CD14-positive monocyte (primary cell): ENCODE measurements at regions not wholly inside any gene's neighbourhood (a gene's known extent, or its start where the extent isn't known, plus 50 kb on each side); places are given as distances from the start of the nearest gene placed in this dataset.

Experiments used
- DNase-seq, 3 donors: peaks; one replicate each; pipeline ENCODE4 v3.0.0-alpha.2; 2011 to 2022
- H2AFZ ChIP-seq: 2 replicates; pipeline ENCODE4 v1.6.0; 2012; ENCODE audit warnings: mild to moderate bottlenecking, low read depth, low read length, inconsistent platforms; ENCODE audit not compliant: insufficient read depth, poor library complexity, severe bottlenecking
- H3K27ac ChIP-seq, 2 donors: 1 replicate in 1 of 2; 2 replicates in 1 of 2; pipeline ENCODE4 v1.5.1; 2012 to 2013; ENCODE audit warnings: low read length in 2 of 2, control low read depth in 1 of 2, inconsistent platforms in 1 of 2, low read depth in 1 of 2, mild to moderate bottlenecking in 1 of 2
- H3K27me3 ChIP-seq, 2 donors: one replicate each; pipeline versions ENCODE4 v1.6.0 to v1.6.1; 2011 to 2013; ENCODE audit warnings: low read length in 2 of 2; ENCODE audit not compliant: control insufficient read depth in 2 of 2, insufficient read depth in 2 of 2
- H3K36me3 ChIP-seq, 2 donors: replicated peaks in 1 of 2; 1 replicate in 1 of 2; 2 replicates in 1 of 2; pipeline versions ENCODE4 v1.5.1 to v1.6.1; 2012 to 2013; ENCODE audit warnings: low read length in 2 of 2, control low read depth in 1 of 2, inconsistent platforms in 1 of 2, mild to moderate bottlenecking in 1 of 2; ENCODE audit not compliant: insufficient read depth in 2 of 2, control insufficient read depth in 1 of 2
- H3K4me1 ChIP-seq, 2 donors: 1 replicate in 1 of 2; 2 replicates in 1 of 2; pipeline versions ENCODE4 v1.5.1 to v1.6.1; 2012 to 2013; ENCODE audit warnings: low read length in 2 of 2, control low read depth in 1 of 2, inconsistent platforms in 1 of 2, mild to moderate bottlenecking in 1 of 2, moderate library complexity in 1 of 2; ENCODE audit not compliant: insufficient read depth in 2 of 2, control insufficient read depth in 1 of 2
- H3K4me2 ChIP-seq: replicated peaks from 2 replicates; pipeline ENCODE3; 2012; ENCODE audit warnings: low read length, moderate library complexity, mild to moderate bottlenecking; ENCODE audit not compliant: poor library complexity, severe bottlenecking; ENCODE audit errors: extremely low read depth
- H3K4me3 ChIP-seq, 3 experiments: fragments of 200-600 bp in 1 of 3; sonication (generic) in 1 of 3; replicated peaks in 1 of 3; 1 replicate in 2 of 3; 2 replicates in 1 of 3; pipeline ENCODE4 v1.5.1; 2011 to 2013; ENCODE audit warnings: low read length in 3 of 3, mild to moderate bottlenecking in 3 of 3, control low read depth in 2 of 3, low read depth in 2 of 3, inconsistent platforms in 1 of 3, moderate library complexity in 1 of 3
- H3K79me2 ChIP-seq: 2 replicates; pipeline ENCODE4 v1.6.0; 2012; ENCODE audit warnings: mild to moderate bottlenecking, control low read depth, inconsistent platforms, low read length, moderate library complexity; ENCODE audit not compliant: insufficient read depth
- H3K9ac ChIP-seq: 2 replicates; pipeline ENCODE4 v1.6.0; 2017; ENCODE audit warnings: low read length, mild to moderate bottlenecking; ENCODE audit not compliant: insufficient read depth, poor library complexity, severe bottlenecking
- H3K9me3 ChIP-seq, 2 donors: replicated peaks in 1 of 2; 1 replicate in 1 of 2; 2 replicates in 1 of 2; pipeline versions ENCODE4 v1.5.1 to v1.6.1; 2012 to 2013; ENCODE audit warnings: low read length in 2 of 2, control low read depth in 1 of 2; ENCODE audit not compliant: control insufficient read depth in 1 of 2, insufficient read depth in 1 of 2
- H4K20me1 ChIP-seq: 2 replicates; pipeline ENCODE4 v1.6.0; 2012; ENCODE audit warnings: mild to moderate bottlenecking, low read length, control low read depth, moderate library complexity; ENCODE audit not compliant: insufficient read depth
- H3K27ac Mint-ChIP-seq, 7 donors: one replicate each; pipeline ENCODE4 v1.8.0; 2020; ENCODE audit warnings: mild to moderate bottlenecking in 7 of 7, mixed read lengths in 7 of 7, moderate library complexity in 6 of 7, inconsistent platforms in 2 of 7
- H3K27me3 Mint-ChIP-seq, 3 donors: one replicate each; pipeline ENCODE4 v1.8.0; 2021 to 2022; ENCODE audit warnings: low read depth in 3 of 3, mild to moderate bottlenecking in 3 of 3, mixed read lengths in 3 of 3, moderate library complexity in 3 of 3, inconsistent platforms in 1 of 3
- H3K36me3 Mint-ChIP-seq, 2 donors: one replicate each; pipeline ENCODE4 v1.8.0; 2020; ENCODE audit warnings: mixed read lengths in 2 of 2, inconsistent platforms in 1 of 2, mild to moderate bottlenecking in 1 of 2
- H3K4me1 Mint-ChIP-seq: one replicate; pipeline ENCODE4 v1.8.0; 2020; ENCODE audit warnings: mild to moderate bottlenecking, mixed read lengths
- H3K4me3 Mint-ChIP-seq, 2 donors: one replicate each; pipeline ENCODE4 v1.8.0; 2020; ENCODE audit warnings: mild to moderate bottlenecking in 2 of 2, mixed read lengths in 2 of 2, moderate library complexity in 1 of 2
- H3K9me3 Mint-ChIP-seq, 7 donors: one replicate each; pipeline ENCODE4 v1.8.0; 2020 to 2022; ENCODE audit warnings: mixed read lengths in 7 of 7, mild to moderate bottlenecking in 6 of 7, moderate library complexity in 6 of 7, inconsistent platforms in 2 of 7
- WGBS: methylation state at CpG from one replicate; pipeline ENCODE4 v1.1.5; 2013; ENCODE audit warnings: missing lambda C conversion rate; ENCODE audit not compliant: insufficient coverage; 5-methylcytosine and 5-hydroxymethylcytosine counted together
- intact Hi-C, 2 donors: fragments of 100-400 bp; cut with micrococcal nuclease; formaldehyde crosslinking; loops; one replicate each; pipeline versions ENCODE4 v1.15.0 to v1.15.1; 2023
- TF ChIP-seq, protein P1 (sequence below): fragments of 200-600 bp; IDR thresholded peaks from one replicate; pipeline ENCODE4 v1.8.0; 2022; ENCODE audit warnings: antibody characterized with exemption, mild to moderate bottlenecking

DNA sequence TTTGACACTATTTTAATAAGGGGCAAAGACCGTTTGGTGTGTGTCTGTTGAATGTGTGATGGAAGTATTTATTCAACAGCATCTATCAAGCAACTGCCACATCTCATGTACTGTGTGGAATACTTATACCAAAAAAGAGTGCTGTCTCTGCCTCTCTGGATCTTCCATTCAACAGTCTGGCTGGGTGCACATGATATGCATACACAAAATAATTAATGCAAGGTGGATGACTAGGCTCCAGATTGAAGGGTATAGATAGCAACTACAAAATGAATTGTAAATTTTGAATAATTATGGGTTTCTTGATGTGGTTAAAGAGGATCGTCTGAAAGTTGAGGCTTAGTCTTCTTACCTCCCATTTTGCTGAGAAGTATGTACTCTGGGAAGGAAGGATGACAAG is 145.9 kb upstream of the OTX2 start:
- no peaks in the 10 kb centered on the region for H3K36me3 Mint-ChIP-seq

GRCh38 chr14:56955745-56956144 is 145.5 kb upstream of the OTX2 start:
- Mint-ChIP-seq H3K27ac (no peak overlapping the region), H3K27me3 (peaks cover 0 to 3% (median 1%) of the 10 kb centered on the region in 3 donors), H3K36me3 (no peaks in the 10 kb centered on the region), H3K4me1 (no peaks in the 10 kb centered on the region), H3K4me3 (no peak overlapping the region), H3K9me3 (no peaks in the 10 kb centered on the region)
- no peak overlapping the region for H3K9ac ChIP-seq
- TF ChIP-seq, protein P1, sequence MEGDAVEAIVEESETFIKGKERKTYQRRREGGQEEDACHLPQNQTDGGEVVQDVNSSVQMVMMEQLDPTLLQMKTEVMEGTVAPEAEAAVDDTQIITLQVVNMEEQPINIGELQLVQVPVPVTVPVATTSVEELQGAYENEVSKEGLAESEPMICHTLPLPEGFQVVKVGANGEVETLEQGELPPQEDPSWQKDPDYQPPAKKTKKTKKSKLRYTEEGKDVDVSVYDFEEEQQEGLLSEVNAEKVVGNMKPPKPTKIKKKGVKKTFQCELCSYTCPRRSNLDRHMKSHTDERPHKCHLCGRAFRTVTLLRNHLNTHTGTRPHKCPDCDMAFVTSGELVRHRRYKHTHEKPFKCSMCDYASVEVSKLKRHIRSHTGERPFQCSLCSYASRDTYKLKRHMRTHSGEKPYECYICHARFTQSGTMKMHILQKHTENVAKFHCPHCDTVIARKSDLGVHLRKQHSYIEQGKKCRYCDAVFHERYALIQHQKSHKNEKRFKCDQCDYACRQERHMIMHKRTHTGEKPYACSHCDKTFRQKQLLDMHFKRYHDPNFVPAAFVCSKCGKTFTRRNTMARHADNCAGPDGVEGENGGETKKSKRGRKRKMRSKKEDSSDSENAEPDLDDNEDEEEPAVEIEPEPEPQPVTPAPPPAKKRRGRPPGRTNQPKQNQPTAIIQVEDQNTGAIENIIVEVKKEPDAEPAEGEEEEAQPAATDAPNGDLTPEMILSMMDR = no peak
- no peaks in the 10 kb centered on the region for H3K4me1 ChIP-seq
- no peak overlapping the region for H2AFZ ChIP-seq
- WGBS = 100% methylated on average over 1 of the region's 3 CpGs
- intact Hi-C loops = no loop called here
- no peaks in the 10 kb centered on the region for H3K36me3 ChIP-seq
- H3K4me2 ChIP-seq = no peak overlapping the region
- H3K79me2 ChIP-seq = no peaks in the 10 kb centered on the region
- no peak for DNase-seq
- no peak overlapping the region for H3K27ac ChIP-seq
- H3K4me3 ChIP-seq = no peak overlapping the region
- no peaks in the 10 kb centered on the region for H3K27me3 ChIP-seq
- H3K9me3 ChIP-seq = no peaks in the 10 kb centered on the region
- no peaks in the 10 kb centered on the region for H4K20me1 ChIP-seq

More for the DNA sequence above, 145.9 kb upstream of the OTX2 start:
- Histone ChIP-seq H3K36me3 (no peaks in the 10 kb centered on the region), H3K4me1 (no peaks in the 10 kb centered on the region), H3K9ac (no peak overlapping the region), H3K27me3 (no peaks in the 10 kb centered on the region), H3K4me3 (no peak overlapping the region), H4K20me1 (no peaks in the 10 kb centered on the region), H3K27ac (no peak overlapping the region), H3K79me2 (no peaks in the 10 kb centered on the region), H2AFZ (no peak overlapping the region), H3K4me2 (no peak overlapping the region), H3K9me3 (no peaks in the 10 kb centered on the region)
- Mint-ChIP-seq H3K4me1 (no peaks in the 10 kb centered on the region), H3K4me3 (no peak overlapping the region), H3K27ac (no peak overlapping the region), H3K9me3 (no peaks in the 10 kb centered on the region), H3K27me3 (peaks cover 0 to 3% (median 1%) of the 10 kb centered on the region in 3 donors)
- DNase-seq = no peak
- intact Hi-C loops = no loop called here
- no CpG with 5 or more reads among the region's 2 CpGs for WGBS
- TF ChIP-seq, protein P1 = no peak
